ENCODE measurements at regions not wholly inside any gene's neighbourhood (a gene's known extent, or its start where the extent isn't known, plus 50 kb on each side); places are given as distances from the start of the nearest gene placed in this dataset.
"Not testable (repeated sequence)": the region's sequence is repeated elsewhere in the genome, so short reads cannot be mapped to it uniquely, and the experiment has no call there.

GRCh38 chr12:38110026-38110699 lies 206.4 kb upstream of the ALG10B start:
- intact Hi-C loops (cut with DNase I): no loop called here
- no peaks in the 10 kb centered on the region for H3K27me3 ChIP-seq (ENCODE audit: control insufficient read depth in 1 of 2, insufficient read depth in 2 of 2, low read length in 1 of 2)
- H3K36me3 ChIP-seq (ENCODE audit: control insufficient read depth in 1 of 2, insufficient read depth in 2 of 2, low read length in 1 of 2): no peaks in the 10 kb centered on the region
- ATAC-seq (ENCODE audit: low FRiP score) (no peak), DNase-seq (no peak)
- H3K4me1 ChIP-seq (ENCODE audit: control insufficient read depth in 1 of 2, insufficient read depth in 2 of 2, low read length in 2 of 2): no peaks in the 10 kb centered on the region
- WGBS, 2 donors: 73 to 81% methylated on average over 2 of the region's 2 CpGs
- H3K9me3 ChIP-seq (ENCODE audit: control insufficient read depth, low read length): no peaks in the 10 kb centered on the region
- no peak overlapping the region for H3K27ac ChIP-seq (ENCODE audit: low read depth in 1 of 2, low read length in 2 of 2)
- H3K4me3 ChIP-seq (ENCODE audit: low read length in 2 of 2): no peak overlapping the region

DNA sequence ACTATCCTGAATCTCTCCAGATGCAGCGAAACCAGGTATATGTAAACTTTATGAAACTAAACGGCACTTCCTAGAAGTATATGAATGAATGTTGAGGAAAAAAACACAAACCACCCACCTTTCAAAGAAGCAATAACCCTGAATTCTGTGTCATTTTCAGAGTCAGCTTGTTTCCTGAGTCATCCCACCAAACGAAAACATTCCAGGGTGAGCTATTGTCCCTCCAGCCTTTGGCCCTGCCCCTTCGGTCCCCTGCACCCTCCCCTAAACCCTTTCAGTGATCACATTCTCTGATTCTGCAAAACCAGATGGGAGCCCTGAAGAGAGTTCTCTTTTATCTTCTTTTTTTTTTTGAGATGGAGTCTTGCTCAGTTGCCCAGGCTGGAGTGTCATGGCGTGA lies 202.6 kb upstream of the ALG10B start:
- no peak overlapping the region for H3K27ac ChIP-seq (ENCODE audit: low read depth in 1 of 2, low read length in 2 of 2)
- no peaks in the 10 kb centered on the region for H3K4me1 ChIP-seq (ENCODE audit: control insufficient read depth in 1 of 2, insufficient read depth in 2 of 2, low read length in 2 of 2)
- H3K27me3 ChIP-seq (ENCODE audit: control insufficient read depth in 1 of 2, insufficient read depth in 2 of 2, low read length in 1 of 2): peaks cover 0 to 2% of the 10 kb centered on the region in 2 donors
- H3K4me3 ChIP-seq (ENCODE audit: low read length in 2 of 2): no peak overlapping the region
- H3K36me3 ChIP-seq (ENCODE audit: control insufficient read depth in 1 of 2, insufficient read depth in 2 of 2, low read length in 1 of 2): no peaks in the 10 kb centered on the region
- WGBS, 2 donors: 53 to 60% methylated on average over 5 of the region's 5 CpGs
- intact Hi-C loops (cut with DNase I): no loop called here
- DNase-seq (no peak), ATAC-seq (ENCODE audit: low FRiP score) (no peak)
- no peaks in the 10 kb centered on the region for H3K9me3 ChIP-seq (ENCODE audit: control insufficient read depth, low read length)

DNA sequence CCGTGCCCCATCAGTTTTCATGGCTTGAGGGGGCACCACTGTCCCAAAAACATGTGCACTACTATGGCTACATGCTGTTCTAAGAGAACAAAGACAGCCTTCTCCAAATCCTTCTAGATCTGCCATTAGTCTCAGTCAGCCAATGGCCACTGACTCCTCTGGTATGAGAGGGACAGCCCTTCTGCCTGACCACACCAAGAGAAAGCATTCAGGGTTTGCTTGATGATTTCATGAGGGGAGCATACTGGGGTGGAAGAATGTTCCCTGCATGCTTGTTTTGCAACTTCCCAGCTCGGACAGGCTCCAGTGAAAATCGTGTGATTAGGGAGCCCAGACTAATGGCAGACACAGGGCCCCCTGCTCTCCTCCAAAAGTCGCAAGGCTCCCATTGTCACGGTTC lies 199.6 kb upstream of the ALG10B start:
- Histone ChIP-seq H3K27ac (ENCODE audit: low read depth in 1 of 2, low read length in 2 of 2) (no peak overlapping the region), H3K27me3 (ENCODE audit: control insufficient read depth in 1 of 2, insufficient read depth in 2 of 2, low read length in 1 of 2) (peaks cover 0 to 2% of the 10 kb centered on the region in 2 donors), H3K9me3 (ENCODE audit: control insufficient read depth, low read length) (no peaks in the 10 kb centered on the region), H3K4me3 (ENCODE audit: low read length in 2 of 2) (no peak overlapping the region), H3K4me1 (ENCODE audit: control insufficient read depth in 1 of 2, insufficient read depth in 2 of 2, low read length in 2 of 2) (no peaks in the 10 kb centered on the region), H3K36me3 (ENCODE audit: control insufficient read depth in 1 of 2, insufficient read depth in 2 of 2, low read length in 1 of 2) (no peaks in the 10 kb centered on the region)
- ATAC-seq (ENCODE audit: low FRiP score): no peak
- DNase-seq: no peak
- 49 to 55% methylated on average over 5 of the region's 5 CpGs for WGBS, 2 donors
- intact Hi-C loops (cut with DNase I): no loop called here

GRCh38 chr12:38118632-38119031 lies 197.9 kb upstream of the ALG10B start:
- H3K27ac ChIP-seq (ENCODE audit: low read depth in 1 of 2, low read length in 2 of 2): no peak overlapping the region
- DNase-seq (no peak), ATAC-seq (ENCODE audit: low FRiP score) (no peak)
- H3K4me1 ChIP-seq (ENCODE audit: control insufficient read depth in 1 of 2, insufficient read depth in 2 of 2, low read length in 2 of 2): no peaks in the 10 kb centered on the region
- intact Hi-C loops (cut with DNase I): no loop called here
- H3K4me3 ChIP-seq (ENCODE audit: low read length in 2 of 2): no peak overlapping the region
- WGBS, 2 donors: 91 to 94% methylated on average over 3 of the region's 3 CpGs
- H3K27me3 ChIP-seq (ENCODE audit: control insufficient read depth in 1 of 2, insufficient read depth in 2 of 2, low read length in 1 of 2): peaks cover 0 to 2% of the 10 kb centered on the region in 2 donors
- H3K9me3 ChIP-seq (ENCODE audit: control insufficient read depth, low read length): no peaks in the 10 kb centered on the region
- H3K36me3 ChIP-seq (ENCODE audit: control insufficient read depth in 1 of 2, insufficient read depth in 2 of 2, low read length in 1 of 2): no peaks in the 10 kb centered on the region

DNA sequence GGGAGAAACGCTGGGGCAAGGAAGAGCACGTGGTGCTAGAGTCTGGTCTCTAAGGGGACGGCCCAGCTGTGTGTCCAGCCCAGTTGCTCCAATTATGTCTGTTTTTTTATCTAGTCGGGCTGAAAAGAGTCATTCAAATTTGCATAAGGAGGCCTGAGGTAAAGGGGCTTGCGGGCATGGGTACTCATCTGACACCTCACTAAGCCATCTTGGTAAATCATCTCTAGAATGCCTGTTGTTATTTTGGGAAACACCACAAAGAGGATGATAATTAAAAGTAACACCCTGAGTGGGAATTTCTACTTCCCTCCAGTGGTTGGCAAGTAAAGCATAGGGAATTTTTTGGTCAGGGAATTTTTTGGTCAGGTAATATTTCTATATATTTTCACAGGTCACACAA lies 196.1 kb upstream of the ALG10B start:
- Histone ChIP-seq H3K27me3 (ENCODE audit: control insufficient read depth in 1 of 2, insufficient read depth in 2 of 2, low read length in 1 of 2) (peaks cover 0 to 2% of the 10 kb centered on the region in 2 donors), H3K36me3 (ENCODE audit: control insufficient read depth in 1 of 2, insufficient read depth in 2 of 2, low read length in 1 of 2) (no peaks in the 10 kb centered on the region), H3K9me3 (ENCODE audit: control insufficient read depth, low read length) (no peaks in the 10 kb centered on the region), H3K27ac (ENCODE audit: low read depth in 1 of 2, low read length in 2 of 2) (no peak overlapping the region), H3K4me1 (ENCODE audit: control insufficient read depth in 1 of 2, insufficient read depth in 2 of 2, low read length in 2 of 2) (no peaks in the 10 kb centered on the region), H3K4me3 (ENCODE audit: low read length in 2 of 2) (no peak overlapping the region)
- WGBS, 2 donors: 66 to 74% methylated on average over 5 of the region's 5 CpGs
- DNase-seq: no peak
- no peak for ATAC-seq (ENCODE audit: low FRiP score)
- intact Hi-C loops (cut with DNase I): no loop called here

DNA sequence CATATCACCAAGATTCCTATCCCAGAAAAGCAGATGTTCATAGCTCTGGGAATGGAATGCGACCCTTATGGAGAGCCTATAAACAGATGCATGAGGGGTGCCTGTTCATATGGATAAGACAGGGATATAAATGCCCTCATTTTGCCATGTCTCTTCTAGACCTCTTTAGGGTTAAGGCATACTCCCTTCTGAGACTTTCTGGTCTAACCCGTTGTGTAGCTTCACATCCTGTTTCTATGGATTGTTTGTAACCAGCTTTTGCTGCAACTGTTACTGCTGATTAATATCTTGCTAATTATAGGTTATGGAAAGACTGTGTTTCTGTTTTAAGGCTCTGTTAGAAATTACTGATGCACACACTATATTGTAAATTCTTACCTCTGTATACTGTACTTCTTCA lies 193.5 kb upstream of the ALG10B start:
- H3K36me3 ChIP-seq (ENCODE audit: control insufficient read depth in 1 of 2, insufficient read depth in 2 of 2, low read length in 1 of 2); H3K4me1 ChIP-seq (ENCODE audit: control insufficient read depth in 1 of 2, insufficient read depth in 2 of 2, low read length in 2 of 2); H3K27me3 ChIP-seq (ENCODE audit: control insufficient read depth in 1 of 2, insufficient read depth in 2 of 2, low read length in 1 of 2); intact Hi-C loops (cut with DNase I); H3K9me3 ChIP-seq (ENCODE audit: control insufficient read depth, low read length); DNase-seq; H3K27ac ChIP-seq (ENCODE audit: low read depth in 1 of 2, low read length in 2 of 2); ATAC-seq (ENCODE audit: low FRiP score); H3K4me3 ChIP-seq (ENCODE audit: low read length in 2 of 2): not testable (repeated sequence)
- 71 to 76% methylated on average over 2 of the region's 2 CpGs for WGBS, 2 donors

DNA sequence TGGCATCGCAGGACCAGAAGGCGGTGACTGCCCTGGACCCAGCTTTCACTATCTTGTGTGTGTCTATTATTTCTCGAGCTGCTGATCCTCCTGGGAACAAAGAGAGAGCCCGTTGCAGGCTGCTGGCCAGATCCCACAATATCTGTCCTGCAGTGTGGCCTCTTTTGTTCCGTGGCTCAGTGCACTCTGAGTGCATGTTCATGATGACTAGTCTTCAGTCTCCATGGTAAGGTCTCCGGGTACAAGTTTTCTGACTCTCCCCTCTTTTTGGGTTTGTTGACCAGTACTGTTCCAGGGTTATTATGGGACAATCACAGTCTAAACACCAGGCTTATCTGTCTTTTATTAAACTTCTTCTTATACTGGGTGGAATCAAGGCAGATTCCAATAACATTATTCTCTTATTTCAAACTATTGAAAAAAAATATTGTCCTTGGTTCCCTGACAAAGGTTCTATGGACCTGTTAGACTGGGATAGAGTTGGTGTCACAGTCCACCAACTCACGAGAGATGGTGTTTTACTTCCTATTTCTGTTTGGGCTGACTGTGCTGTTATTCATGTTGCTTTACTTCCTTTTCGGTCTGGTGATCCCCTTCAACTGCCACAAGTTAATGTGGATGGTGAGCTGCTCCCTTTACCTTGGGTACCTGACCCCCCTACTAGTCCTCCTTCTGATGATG lies 192.9 kb upstream of the ALG10B start:
- Histone ChIP-seq H3K4me1 (ENCODE audit: control insufficient read depth in 1 of 2, insufficient read depth in 2 of 2, low read length in 2 of 2) (no peaks in the 10 kb centered on the region), H3K4me3 (ENCODE audit: low read length in 2 of 2) (no peak overlapping the region), H3K36me3 (ENCODE audit: control insufficient read depth in 1 of 2, insufficient read depth in 2 of 2, low read length in 1 of 2) (no peaks in the 10 kb centered on the region), H3K27me3 (ENCODE audit: control insufficient read depth in 1 of 2, insufficient read depth in 2 of 2, low read length in 1 of 2) (no peaks in the 10 kb centered on the region), H3K9me3 (ENCODE audit: control insufficient read depth, low read length) (no peaks in the 10 kb centered on the region), H3K27ac (ENCODE audit: low read depth in 1 of 2, low read length in 2 of 2) (no peak overlapping the region)
- DNase-seq: no peak
- intact Hi-C loops (cut with DNase I): no loop called here
- ATAC-seq (ENCODE audit: low FRiP score): no peak
- WGBS, 2 donors: 61 to 66% methylated on average over 8 of the region's 8 CpGs

- H3K4me1 ChIP-seq (ENCODE audit: control insufficient read depth in 1 of 2, insufficient read depth in 2 of 2, low read length in 2 of 2): no peaks in the 10 kb centered on the region
- no peaks in the 10 kb centered on the region for H3K27me3 ChIP-seq (ENCODE audit: control insufficient read depth in 1 of 2, insufficient read depth in 2 of 2, low read length in 1 of 2)
- DNase-seq: no peak
- no peak overlapping the region for H3K27ac ChIP-seq (ENCODE audit: low read depth in 1 of 2, low read length in 2 of 2)
- no peaks in the 10 kb centered on the region for H3K9me3 ChIP-seq (ENCODE audit: control insufficient read depth, low read length)
- intact Hi-C loops (cut with DNase I): no loop called here
- 32 to 40% methylated on average over 3 of the region's 3 CpGs for WGBS, 2 donors
- H3K36me3 ChIP-seq (ENCODE audit: control insufficient read depth in 1 of 2, insufficient read depth in 2 of 2, low read length in 1 of 2): no peaks in the 10 kb centered on the region
- ATAC-seq (ENCODE audit: low FRiP score): no peak
- H3K4me3 ChIP-seq (ENCODE audit: low read length in 2 of 2): no peak overlapping the region
These were observed 192.1 kb upstream of the ALG10B start for GRCh38 chr12:38124247-38125012.

All from aorta (tissue), 5 donors.